WTC11 (cell line): ENCODE measurements at regions not wholly inside any gene's neighbourhood (a gene's known extent, or its start where the extent isn't known, plus 50 kb on each side); places are given as distances from the start of the nearest gene placed in this dataset.

Source experiments
- ATAC-seq: fragments of 200-7000 bp; cut with Tn5 transposase; 2 replicates; pipeline ENCODE4 v1.10.0; 2021; ENCODE audit warnings: mild to moderate bottlenecking, moderate library complexity
- CTCF ChIA-PET: fragments of 300-600 bp; sonication (Branson Sonifier 250); formaldehyde crosslinking; loops from one replicate; lab custom pipeline; 2021; ENCODE audit warnings: antibody characterized with exemption; lab: Charles Lee
- POLR2A ChIA-PET: fragments of 350-600 bp; sonication (Branson Sonifier 250); formaldehyde crosslinking; loops from one replicate; lab custom pipeline; 2021; ENCODE audit warnings: antibody characterized with exemption; lab: Charles Lee
- DNase-seq: peaks from one replicate; pipeline ENCODE4 v3.0.0; 2021; ENCODE audit warnings: low spot score
- H3K27ac Mint-ChIP-seq: 2 replicates; pipeline ENCODE4 v1.8.0; 2021; ENCODE audit warnings: mixed read lengths
- H3K27me3 Mint-ChIP-seq: 2 replicates; pipeline ENCODE4 v1.8.0; 2021; ENCODE audit warnings: low read depth, mild to moderate bottlenecking, moderate library complexity, mixed read lengths
- H3K36me3 Mint-ChIP-seq: 2 replicates; pipeline ENCODE4 v1.8.0; 2021; ENCODE audit warnings: mixed read lengths
- H3K4me1 Mint-ChIP-seq: 2 replicates; pipeline ENCODE4 v1.8.0; 2022; ENCODE audit warnings: mixed read lengths
- H3K4me3 Mint-ChIP-seq: 2 replicates; pipeline ENCODE4 v1.8.0; 2021; ENCODE audit warnings: mild to moderate bottlenecking, moderate library complexity, mixed read lengths
- H3K9me3 Mint-ChIP-seq: 2 replicates; pipeline ENCODE4 v1.8.0; 2021; ENCODE audit warnings: mixed read lengths
- E2F1 ChIP-seq: sonication (generic); formaldehyde crosslinking; IDR thresholded peaks from 2 replicates; pipeline ENCODE4 v1.8.0; 2022; ENCODE audit warnings: mild to moderate bottlenecking, missing genetic modification reagents
- ETV6 ChIP-seq: sonication (generic); formaldehyde crosslinking; IDR thresholded peaks from 2 replicates; pipeline ENCODE4 v1.8.1; 2022; ENCODE audit warnings: mild to moderate bottlenecking, missing genetic modification reagents
- FOXK1 ChIP-seq: sonication (generic); formaldehyde crosslinking; IDR thresholded peaks from 2 replicates; pipeline ENCODE4 v1.8.0; 2022; ENCODE audit warnings: mild to moderate bottlenecking, moderate library complexity, missing genetic modification reagents
- FOXP4 ChIP-seq: sonication (generic); formaldehyde crosslinking; IDR thresholded peaks from 2 replicates; pipeline ENCODE4 v1.8.0; 2022; ENCODE audit warnings: mild to moderate bottlenecking, missing genetic modification reagents
- HMGA2 ChIP-seq: fragments of 250-450 bp; sonication (Bioruptor Pico); IDR thresholded peaks from 2 replicates; pipeline ENCODE4 v1.4.0; 2021; ENCODE audit warnings: mild to moderate bottlenecking, moderate library complexity
- MAX ChIP-seq: sonication (generic); formaldehyde crosslinking; IDR thresholded peaks from 2 replicates; pipeline ENCODE4 v1.8.0; 2022; ENCODE audit warnings: mild to moderate bottlenecking, missing genetic modification reagents
- NFYB ChIP-seq: sonication (generic); formaldehyde crosslinking; conservative IDR thresholded peaks from 2 replicates; pipeline ENCODE4 v1.8.0; 2022; ENCODE audit warnings: low read depth, missing genetic modification reagents
- OVOL2 ChIP-seq: fragments of 250-450 bp; sonication (Bioruptor Pico); IDR thresholded peaks from 2 replicates; pipeline ENCODE4 v1.9.0; 2021; ENCODE audit warnings: mild to moderate bottlenecking, borderline replicate concordance
- PRRX2 ChIP-seq: fragments of 250-450 bp; sonication (Bioruptor Pico); IDR thresholded peaks from 2 replicates; pipeline ENCODE4 v1.8.0; 2021; ENCODE audit warnings: mild to moderate bottlenecking
- RORB ChIP-seq: fragments of 250-450 bp; sonication (Bioruptor Pico); IDR thresholded peaks from 2 replicates; pipeline ENCODE4 v1.9.0; 2021; ENCODE audit warnings: mild to moderate bottlenecking
- SMAD3 ChIP-seq: sonication (generic); formaldehyde crosslinking; IDR thresholded peaks from 2 replicates; pipeline ENCODE4 v1.8.0; 2022; ENCODE audit warnings: missing genetic modification reagents, mild to moderate bottlenecking, borderline replicate concordance
- USF2 ChIP-seq: sonication (generic); formaldehyde crosslinking; IDR thresholded peaks from 2 replicates; pipeline ENCODE4 v1.8.1; 2023; ENCODE audit warnings: mild to moderate bottlenecking, missing genetic modification reagents, moderate library complexity
- ZBTB21 ChIP-seq: sonication (generic); formaldehyde crosslinking; IDR thresholded peaks from 2 replicates; pipeline ENCODE4 v1.8.1; 2023; ENCODE audit warnings: mild to moderate bottlenecking, missing genetic modification reagents, borderline replicate concordance
- ZNF121 ChIP-seq: sonication (generic); formaldehyde crosslinking; IDR thresholded peaks from 2 replicates; pipeline ENCODE4 v1.8.0; 2023; ENCODE audit warnings: missing genetic modification reagents
- TF ChIP-seq, protein P1 (sequence below): sonication (generic); formaldehyde crosslinking; IDR thresholded peaks from 2 replicates; pipeline ENCODE4 v1.8.1; 2022; ENCODE audit warnings: low read depth, missing genetic modification reagents, borderline replicate concordance
- TF ChIP-seq, protein P2 (sequence below): fragments of 250-450 bp; sonication (Bioruptor Pico); IDR thresholded peaks from 2 replicates; pipeline ENCODE4 v1.9.0; 2021; ENCODE audit warnings: mild to moderate bottlenecking
- TF ChIP-seq, protein P3 (sequence below): sonication (generic); formaldehyde crosslinking; IDR thresholded peaks from 2 replicates; pipeline ENCODE4 v1.8.1; 2022; ENCODE audit warnings: mild to moderate bottlenecking, moderate library complexity, missing genetic modification reagents
- TF ChIP-seq, protein P4 (sequence below): sonication (generic); formaldehyde crosslinking; IDR thresholded peaks from 2 replicates; pipeline ENCODE4 v1.8.1; 2023; ENCODE audit warnings: mild to moderate bottlenecking, missing genetic modification reagents

- H3K4me1 Mint-ChIP-seq, result no peaks in the 10 kb centered on the region
- ChIA-PET POLR2A (no interaction called here), CTCF (interaction anchor here (0.8 kb wide), 1 partner anchor 183 kb away, joined by 3 read pairs; no protein-coding TSS in a partner anchor)
- no peaks in the 10 kb centered on the region for H3K36me3 Mint-ChIP-seq
- H3K9me3 Mint-ChIP-seq, result peaks cover 12% of the 10 kb centered on the region
- peaks cover 3% of the 10 kb centered on the region; the same call in 1 of the 2 replicates for H3K27me3 Mint-ChIP-seq
- no peak for ATAC-seq
- H3K4me3 Mint-ChIP-seq, result no peak overlapping the region
- H3K27ac Mint-ChIP-seq, result no peak overlapping the region
- TF ChIP-seq, protein P1, sequence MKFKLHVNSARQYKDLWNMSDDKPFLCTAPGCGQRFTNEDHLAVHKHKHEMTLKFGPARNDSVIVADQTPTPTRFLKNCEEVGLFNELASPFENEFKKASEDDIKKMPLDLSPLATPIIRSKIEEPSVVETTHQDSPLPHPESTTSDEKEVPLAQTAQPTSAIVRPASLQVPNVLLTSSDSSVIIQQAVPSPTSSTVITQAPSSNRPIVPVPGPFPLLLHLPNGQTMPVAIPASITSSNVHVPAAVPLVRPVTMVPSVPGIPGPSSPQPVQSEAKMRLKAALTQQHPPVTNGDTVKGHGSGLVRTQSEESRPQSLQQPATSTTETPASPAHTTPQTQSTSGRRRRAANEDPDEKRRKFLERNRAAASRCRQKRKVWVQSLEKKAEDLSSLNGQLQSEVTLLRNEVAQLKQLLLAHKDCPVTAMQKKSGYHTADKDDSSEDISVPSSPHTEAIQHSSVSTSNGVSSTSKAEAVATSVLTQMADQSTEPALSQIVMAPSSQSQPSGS, result no peak
- TF ChIP-seq ZNF121 (CRISPR knock-in tag), result no peak
- TF ChIP-seq, protein P2, sequence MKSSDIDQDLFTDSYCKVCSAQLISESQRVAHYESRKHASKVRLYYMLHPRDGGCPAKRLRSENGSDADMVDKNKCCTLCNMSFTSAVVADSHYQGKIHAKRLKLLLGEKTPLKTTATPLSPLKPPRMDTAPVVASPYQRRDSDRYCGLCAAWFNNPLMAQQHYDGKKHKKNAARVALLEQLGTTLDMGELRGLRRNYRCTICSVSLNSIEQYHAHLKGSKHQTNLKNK (CRISPR knock-in tag), result no peak
- no peak for TF ChIP-seq ZBTB21
- TF ChIP-seq FOXK1, result no peak
- no peak for TF ChIP-seq ETV6 (CRISPR knock-in tag)
- TF ChIP-seq, protein P3, sequence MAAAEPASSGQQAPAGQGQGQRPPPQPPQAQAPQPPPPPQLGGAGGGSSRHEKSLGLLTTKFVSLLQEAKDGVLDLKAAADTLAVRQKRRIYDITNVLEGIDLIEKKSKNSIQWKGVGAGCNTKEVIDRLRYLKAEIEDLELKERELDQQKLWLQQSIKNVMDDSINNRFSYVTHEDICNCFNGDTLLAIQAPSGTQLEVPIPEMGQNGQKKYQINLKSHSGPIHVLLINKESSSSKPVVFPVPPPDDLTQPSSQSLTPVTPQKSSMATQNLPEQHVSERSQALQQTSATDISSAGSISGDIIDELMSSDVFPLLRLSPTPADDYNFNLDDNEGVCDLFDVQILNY (CRISPR knock-in tag), result no peak
- TF ChIP-seq MAX (CRISPR knock-in tag), result no peak
- TF ChIP-seq OVOL2 (CRISPR knock-in tag), result no peak
- no peak for TF ChIP-seq NFYB (CRISPR knock-in tag)
- no peak for DNase-seq
Observed at GRCh38 chrX:69010339-69010738, 154.9 kb downstream of the PJA1 start.

DNA sequence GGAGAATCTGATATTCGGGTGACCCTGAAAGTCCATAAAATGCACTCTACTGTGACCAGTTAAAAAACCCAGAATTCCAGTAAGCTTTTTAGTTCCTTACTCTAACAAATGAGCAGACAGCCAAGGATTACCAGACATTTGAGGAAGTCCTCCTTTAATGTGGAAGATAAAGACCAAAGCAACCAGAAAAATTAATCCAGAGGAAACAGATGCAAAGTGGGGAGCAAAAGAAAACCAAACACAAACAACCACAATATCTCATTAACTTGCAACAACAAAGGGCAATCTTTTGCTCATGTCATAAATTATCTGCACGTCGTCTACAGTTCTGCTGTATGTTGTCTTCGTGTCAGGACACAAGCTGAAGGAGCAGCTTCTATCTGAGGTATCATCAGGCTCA is 164.4 kb downstream of the PJA1 start:
- H3K27ac Mint-ChIP-seq, result no peak overlapping the region

More for the DNA sequence above, 164.4 kb downstream of the PJA1 start:
- Mint-ChIP-seq H3K9me3 (peaks cover 4% of the 10 kb centered on the region), H3K27me3 (peaks cover 3% of the 10 kb centered on the region; the same call in 1 of the 2 replicates), H3K36me3 (no peaks in the 10 kb centered on the region), H3K4me1 (no peaks in the 10 kb centered on the region), H3K4me3 (no peak overlapping the region)
- DNase-seq (no peak), ATAC-seq (no peak)
- ChIA-PET CTCF (no interaction called here), POLR2A (no interaction called here)
- no peak for TF ChIP-seq PRRX2 (CRISPR knock-in tag)
- TF ChIP-seq RORB (CRISPR knock-in tag), result no peak
- no peak for TF ChIP-seq SMAD3 (CRISPR knock-in tag)
- no peak for TF ChIP-seq FOXP4 (CRISPR knock-in tag)
- TF ChIP-seq E2F1 (CRISPR knock-in tag), result no peak
- TF ChIP-seq, protein P4, sequence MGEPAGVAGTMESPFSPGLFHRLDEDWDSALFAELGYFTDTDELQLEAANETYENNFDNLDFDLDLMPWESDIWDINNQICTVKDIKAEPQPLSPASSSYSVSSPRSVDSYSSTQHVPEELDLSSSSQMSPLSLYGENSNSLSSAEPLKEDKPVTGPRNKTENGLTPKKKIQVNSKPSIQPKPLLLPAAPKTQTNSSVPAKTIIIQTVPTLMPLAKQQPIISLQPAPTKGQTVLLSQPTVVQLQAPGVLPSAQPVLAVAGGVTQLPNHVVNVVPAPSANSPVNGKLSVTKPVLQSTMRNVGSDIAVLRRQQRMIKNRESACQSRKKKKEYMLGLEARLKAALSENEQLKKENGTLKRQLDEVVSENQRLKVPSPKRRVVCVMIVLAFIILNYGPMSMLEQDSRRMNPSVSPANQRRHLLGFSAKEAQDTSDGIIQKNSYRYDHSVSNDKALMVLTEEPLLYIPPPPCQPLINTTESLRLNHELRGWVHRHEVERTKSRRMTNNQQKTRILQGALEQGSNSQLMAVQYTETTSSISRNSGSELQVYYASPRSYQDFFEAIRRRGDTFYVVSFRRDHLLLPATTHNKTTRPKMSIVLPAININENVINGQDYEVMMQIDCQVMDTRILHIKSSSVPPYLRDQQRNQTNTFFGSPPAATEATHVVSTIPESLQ (CRISPR knock-in tag), result no peak
- no peak for TF ChIP-seq USF2 (CRISPR knock-in tag)
- no peak for TF ChIP-seq HMGA2 (CRISPR knock-in tag)
